Prostate gland (tissue), 2 donors: ENCODE measurements at regions not wholly inside any gene's neighbourhood (a gene's known extent, or its start where the extent isn't known, plus 50 kb on each side); places are given as distances from the start of the nearest gene placed in this dataset.
A peak's percentile ranks its signal among the peaks of the same experiment; 100 is the strongest.

Source experiments
- DNase-seq: peaks from one replicate; pipeline ENCODE4 v3.0.0-alpha.2; 2019; ENCODE audit warnings: low spot score
- H3K27ac ChIP-seq, 2 donors: fragments of 200-600 bp; sonication (generic); 2 replicates each; pipeline ENCODE4 v1.5.1; 2017 to 2019
- H3K27me3 ChIP-seq: fragments of 200-600 bp; sonication (generic); replicated peaks from 2 replicates; pipeline ENCODE4 v1.5.1; 2019; ENCODE audit not compliant: insufficient read depth
- H3K36me3 ChIP-seq, 2 donors: fragments of 200-600 bp; sonication (generic); 1 replicate in 1 of 2; 2 replicates in 1 of 2; pipeline versions ENCODE4 v1.5.1 to v1.8.1; 2017 to 2019
- H3K4me1 ChIP-seq: fragments of 200-600 bp; sonication (generic); replicated peaks from 2 replicates; pipeline ENCODE4 v1.5.1; 2019
- H3K4me3 ChIP-seq, 2 donors: fragments of 200-600 bp; sonication (generic); 2 replicates each; pipeline ENCODE4 v1.5.1; 2017 to 2019
- H3K9me3 ChIP-seq: fragments of 200-600 bp; sonication (generic); 2 replicates; pipeline ENCODE4 v1.5.1; 2017
- CTCF ChIP-seq, 4 experiments: fragments of 200-600 bp in 2 of 4; fragments of 450-650 bp in 2 of 4; sonication (generic) in 2 of 4; IDR thresholded peaks; 1 replicate in 3 of 4; 2 replicates in 1 of 4; pipeline ENCODE4 v1.5.1; 2016 to 2019; ENCODE audit warnings: antibody characterized with exemption in 4 of 4, mild to moderate bottlenecking in 2 of 4, moderate library complexity in 2 of 4
- POLR2A ChIP-seq: fragments of 450-650 bp; IDR thresholded peaks from one replicate; pipeline ENCODE4 v1.6.1; 2016; ENCODE audit warnings: antibody characterized with exemption, mild to moderate bottlenecking
- POLR2AphosphoS5 ChIP-seq: sonication (generic); formaldehyde crosslinking; IDR thresholded peaks from one replicate; pipeline ENCODE4 v1.6.1; 2017; ENCODE audit warnings: antibody characterized with exemption
- WGBS: methylation state at CpG from one replicate; pipeline ENCODE4 v1.1.5; 2018; 5-methylcytosine and 5-hydroxymethylcytosine counted together
- intact Hi-C: fragments of 100-400 bp; cut with DNase I; formaldehyde crosslinking; loops from one replicate; pipeline ENCODE4 v1.14.2; 2022

DNA sequence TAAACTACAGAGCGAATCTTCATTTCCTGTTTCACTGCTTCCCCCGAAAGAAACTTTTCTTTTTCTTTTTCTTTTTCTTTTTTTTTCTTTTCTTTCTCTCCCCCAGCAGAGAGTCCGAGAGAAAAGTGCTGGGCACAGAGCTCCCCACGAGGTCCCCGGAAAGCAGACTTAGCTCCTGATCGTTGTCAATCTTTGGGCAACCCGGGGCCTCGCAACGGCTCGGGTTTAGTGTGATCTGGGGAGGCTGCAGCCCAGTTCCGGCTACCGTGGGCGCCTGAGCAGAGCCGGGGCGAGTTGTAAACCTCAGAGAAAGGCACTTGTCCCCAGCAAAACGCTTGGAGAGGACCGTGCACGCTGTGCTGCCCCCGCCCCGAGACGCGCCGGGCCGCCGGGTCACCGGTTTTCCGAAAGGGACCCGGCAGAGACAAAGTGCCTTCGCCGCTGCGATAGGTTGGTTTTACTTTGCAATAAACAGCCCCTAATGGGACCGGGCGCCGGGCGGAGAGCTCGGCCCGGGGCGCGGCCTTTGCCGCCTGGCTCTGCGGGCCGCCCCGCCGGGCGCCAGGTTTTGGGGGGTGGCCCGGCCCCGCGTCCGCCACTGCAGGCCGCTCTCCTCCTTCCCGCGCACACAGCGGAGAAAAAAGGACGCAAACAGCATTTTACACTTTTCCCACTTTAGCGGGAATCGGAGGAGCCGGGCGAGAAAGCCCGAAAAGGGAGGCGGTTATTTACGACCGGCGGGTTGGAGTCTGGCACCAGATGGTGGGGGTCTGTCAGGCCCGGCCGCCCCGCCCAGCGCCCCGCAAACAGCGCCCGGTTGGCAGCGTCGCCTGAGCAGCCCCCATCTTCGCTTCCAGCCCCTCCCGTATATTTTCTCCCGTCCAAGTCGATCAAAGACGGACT, 136.0 kb downstream of the INSIG2 start:
- TF ChIP-seq POLR2AphosphoS5, result no peak
- no peaks in the 10 kb centered on the region for H3K4me1 ChIP-seq
- no peak for DNase-seq
- no peaks in the 10 kb centered on the region for H3K9me3 ChIP-seq
- peaks cover 32% of the 10 kb centered on the region for H3K27me3 ChIP-seq
- intact Hi-C loops, result loop anchor here (5.0 kb wide), 1 partner anchor 633 kb away; no protein-coding TSS in a partner anchor
- 9% methylated on average over 77 of the region's 77 CpGs for WGBS
- no peaks in the 10 kb centered on the region for H3K36me3 ChIP-seq
- peak overlapping the region; percentile 4 to 15 for H3K4me3 ChIP-seq
- H3K27ac ChIP-seq, result no peak overlapping the region

DNA sequence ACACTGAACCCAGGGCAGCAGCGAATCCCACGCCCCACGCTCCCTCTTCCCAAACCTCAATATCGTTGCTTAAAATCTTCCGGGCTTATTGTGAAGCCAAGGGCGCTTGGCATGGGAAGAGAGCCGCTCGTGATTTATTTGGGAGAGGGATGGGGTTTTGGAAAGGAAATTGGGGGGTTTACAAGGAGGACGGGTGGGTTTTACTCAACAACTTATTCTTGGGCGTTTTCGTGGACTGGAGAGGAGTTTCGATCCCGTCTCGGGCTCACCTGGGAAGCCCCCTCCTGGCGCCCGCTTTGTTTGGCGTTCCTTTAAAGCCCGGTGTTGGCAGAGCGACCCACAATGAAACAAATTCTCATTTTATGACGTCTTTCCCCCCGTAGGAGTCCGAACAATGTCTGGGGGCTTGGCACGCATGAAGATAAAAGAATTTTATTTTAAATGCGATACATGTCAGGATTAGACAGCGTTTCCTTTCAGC, 135.3 kb downstream of the INSIG2 start:
- TF ChIP-seq POLR2AphosphoS5 (no peak), POLR2A (no peak), CTCF (IDR thresholded peaks at IDR 0.05) (no peak)
- Histone ChIP-seq H3K9me3 (no peaks in the 10 kb centered on the region), H3K27me3 (peaks cover 32% of the 10 kb centered on the region), H3K27ac (no peak overlapping the region), H3K4me1 (no peaks in the 10 kb centered on the region), H3K4me3 (peak overlapping the region in 1 of 2 donors; percentile 15), H3K36me3 (no peaks in the 10 kb centered on the region)
- 8% methylated on average over 25 of the region's 25 CpGs for WGBS
- DNase-seq, result no peak
- intact Hi-C loops, result loop anchor here (5.0 kb wide), 1 partner anchor 634 kb away; no protein-coding TSS in a partner anchor

- TF ChIP-seq CTCF (IDR thresholded peaks at IDR 0.05) (no peak), POLR2AphosphoS5 (no peak), POLR2A (no peak)
- DNase-seq, result no peak
- intact Hi-C loops, result loop anchor here (5.0 kb wide), 1 partner anchor 634 kb away; no protein-coding TSS in a partner anchor
- Histone ChIP-seq H3K27ac (no peak overlapping the region), H3K4me1 (no peaks in the 10 kb centered on the region), H3K9me3 (no peaks in the 10 kb centered on the region), H3K27me3 (peaks cover 32% of the 10 kb centered on the region), H3K4me3 (no peak overlapping the region), H3K36me3 (no peaks in the 10 kb centered on the region)
- 22% methylated on average over 8 of the region's 8 CpGs for WGBS
Observed at GRCh38 chr2:118222672-118223421, 134.6 kb downstream of the INSIG2 start.

GRCh38 chr2:118222273-118222594, 134.0 kb downstream of the INSIG2 start:
- TF ChIP-seq CTCF (IDR thresholded peaks at IDR 0.05), result no peak
- TF ChIP-seq POLR2AphosphoS5, result no peak
- TF ChIP-seq POLR2A, result no peak
- peaks cover 32% of the 10 kb centered on the region for H3K27me3 ChIP-seq
- H3K4me1 ChIP-seq, result no peaks in the 10 kb centered on the region
- H3K27ac ChIP-seq, result no peak overlapping the region
- DNase-seq, result no peak
- no peak overlapping the region for H3K4me3 ChIP-seq
- H3K9me3 ChIP-seq, result no peaks in the 10 kb centered on the region
- no peaks in the 10 kb centered on the region for H3K36me3 ChIP-seq
- intact Hi-C loops, result loop anchor here (5.0 kb wide), 1 partner anchor 635 kb away; no protein-coding TSS in a partner anchor

- peak; percentile 25 for TF ChIP-seq POLR2AphosphoS5
- TF ChIP-seq POLR2A, result no peak
- peak in 3 of 4 experiments; percentile 32 to 65 (median 51) for TF ChIP-seq CTCF (IDR thresholded peaks at IDR 0.05)
- no peak overlapping the region for H3K27ac ChIP-seq
- WGBS, result 20% methylated on average over 10 of the region's 10 CpGs
- H3K36me3 ChIP-seq, result no peaks in the 10 kb centered on the region
- peak; percentile 31 for DNase-seq
- peaks cover 32% of the 10 kb centered on the region for H3K27me3 ChIP-seq
- no peaks in the 10 kb centered on the region for H3K9me3 ChIP-seq
- no peak overlapping the region for H3K4me3 ChIP-seq
- intact Hi-C loops, result loop anchor here (5.0 kb wide), 1 partner anchor 636 kb away; no protein-coding TSS in a partner anchor
- H3K4me1 ChIP-seq, result no peaks in the 10 kb centered on the region
Observed at GRCh38 chr2:118221536-118222272, 133.4 kb downstream of the INSIG2 start.
